MCF 10A (cell line): ENCODE measurements at regions not wholly inside any gene's neighbourhood (a gene's known extent, or its start where the extent isn't known, plus 50 kb on each side); places are given as distances from the start of the nearest gene placed in this dataset.
A peak's percentile ranks its signal among the peaks of the same experiment; 100 is the strongest.

Experiments used
- BruUV-seq: library from RNA; stranded (reverse); fragments of 400-500 nt; replicated peaks from 2 replicates; lab custom pipeline; 2021; lab: Mats Ljungman, UMichigan
- CTCF ChIA-PET: fragments of 300-600 bp; sonication (Branson Sonifier 250); formaldehyde crosslinking; extraction: SDS; loops from one replicate; lab custom pipeline; 2021; ENCODE audit warnings: antibody characterized with exemption, inconsistent platforms; lab: Yijun Ruan, JAX
- POLR2A ChIA-PET: fragments of 300-600, 350-650 bp; sonication (Branson Sonifier 250); formaldehyde crosslinking; extraction: SDS; loops from one replicate; lab custom pipeline; 2020; ENCODE audit warnings: antibody characterized with exemption, inconsistent platforms; lab: Yijun Ruan, JAX
- DNase-seq: peaks from one replicate; pipeline ENCODE4 v3.0.0-alpha.2; 2018; ENCODE audit not compliant: unreplicated experiment
- H3K27ac Mint-ChIP-seq: one replicate; pipeline ENCODE4 v1.8.0; 2022; ENCODE audit warnings: mild to moderate bottlenecking, low read depth, mixed read lengths; ENCODE audit not compliant: unreplicated experiment
- H3K27me3 Mint-ChIP-seq: one replicate; pipeline ENCODE4 v1.8.0; 2022; ENCODE audit warnings: mixed read lengths; ENCODE audit not compliant: insufficient read depth, unreplicated experiment
- H3K36me3 Mint-ChIP-seq: one replicate; pipeline ENCODE4 v1.8.0; 2022; ENCODE audit warnings: mild to moderate bottlenecking, moderate library complexity, mixed read lengths; ENCODE audit not compliant: insufficient read depth, unreplicated experiment
- H3K4me1 Mint-ChIP-seq: one replicate; pipeline ENCODE4 v1.8.0; 2022; ENCODE audit warnings: mixed read lengths; ENCODE audit not compliant: insufficient read depth, unreplicated experiment
- H3K4me3 Mint-ChIP-seq: one replicate; pipeline ENCODE4 v1.8.0; 2022; ENCODE audit warnings: mild to moderate bottlenecking, moderate library complexity, mixed read lengths; ENCODE audit not compliant: unreplicated experiment
- H3K9me3 Mint-ChIP-seq: one replicate; pipeline ENCODE4 v1.8.0; 2022; ENCODE audit warnings: mixed read lengths; ENCODE audit not compliant: unreplicated experiment
- CTCF ChIP-seq: fragments of 200-600 bp; IDR thresholded peaks from one replicate; pipeline ENCODE4 v1.8.0; 2022; ENCODE audit warnings: antibody characterized with exemption, mild to moderate bottlenecking; ENCODE audit not compliant: unreplicated experiment
- intact Hi-C: fragments of 100-400 bp; cut with micrococcal nuclease; formaldehyde crosslinking; loops from 2 replicates; pipeline ENCODE4 v1.14.1; 2022

GRCh38 chr4:92235731-92236130 lies 68.0 kb upstream of the GRID2 start:
- DNase-seq: no peak

GRCh38 chr4:92236877-92237276 lies 66.9 kb upstream of the GRID2 start:
- TF ChIP-seq CTCF: no peak
- ChIA-PET CTCF (no interaction called here), POLR2A (no interaction called here)
- no peaks in the 10 kb centered on the region for H3K36me3 Mint-ChIP-seq
- H3K4me1 Mint-ChIP-seq: peaks cover 37% of the 10 kb centered on the region
- H3K27ac Mint-ChIP-seq: peak overlapping the region; percentile 72
- H3K27me3 Mint-ChIP-seq: no peaks in the 10 kb centered on the region
- no peak overlapping the region for H3K4me3 Mint-ChIP-seq
- no TSS peak for BruUV-seq
- intact Hi-C loops: no loop called here
- DNase-seq: peak; percentile 4
- peaks cover 16% of the 10 kb centered on the region for H3K9me3 Mint-ChIP-seq

More at GRCh38 chr4:92235731-92236130, 68.0 kb upstream of the GRID2 start:
- Mint-ChIP-seq H3K27ac (peak overlapping the region; percentile 72), H3K9me3 (peaks cover 16% of the 10 kb centered on the region), H3K27me3 (no peaks in the 10 kb centered on the region), H3K4me3 (no peak overlapping the region), H3K4me1 (peaks cover 33% of the 10 kb centered on the region), H3K36me3 (no peaks in the 10 kb centered on the region)
- intact Hi-C loops: no loop called here
- no TSS peak for BruUV-seq
- CTCF ChIA-PET: no interaction called here
- no peak for TF ChIP-seq CTCF
- POLR2A ChIA-PET: no interaction called here

- intact Hi-C loops: no loop called here
- no peak for DNase-seq
- H3K27me3 Mint-ChIP-seq: no peaks in the 10 kb centered on the region
- H3K4me3 Mint-ChIP-seq: no peak overlapping the region
- peak overlapping the region; percentile 25 for H3K27ac Mint-ChIP-seq
- no peak for TF ChIP-seq CTCF
- ChIA-PET CTCF (no interaction called here), POLR2A (no interaction called here)
- no peaks in the 10 kb centered on the region for H3K36me3 Mint-ChIP-seq
- peaks cover 16% of the 10 kb centered on the region for H3K9me3 Mint-ChIP-seq
- peaks cover 35% of the 10 kb centered on the region for H3K4me1 Mint-ChIP-seq
- no TSS peak for BruUV-seq
Observed at GRCh38 chr4:92237559-92237958, 66.2 kb upstream of the GRID2 start.

GRCh38 chr4:92241094-92241493 lies 62.7 kb upstream of the GRID2 start:
- Mint-ChIP-seq H3K27ac (peak overlapping the region; percentile 23), H3K4me1 (peaks cover 8% of the 10 kb centered on the region), H3K9me3 (peaks cover 16% of the 10 kb centered on the region), H3K36me3 (no peaks in the 10 kb centered on the region), H3K27me3 (no peaks in the 10 kb centered on the region), H3K4me3 (no peak overlapping the region)
- BruUV-seq: no TSS peak
- intact Hi-C loops: no loop called here
- POLR2A ChIA-PET: interaction anchor here (1.0 kb wide), 1 partner anchor 62 kb away, joined by 3 read pairs; no protein-coding TSS in a partner anchor
- TF ChIP-seq CTCF: no peak
- CTCF ChIA-PET: interaction anchor here (0.9 kb wide), 1 partner anchor 58 kb away, joined by 3 read pairs; no protein-coding TSS in a partner anchor
- DNase-seq: peak; percentile 23
